ENCODE measurements at regions not wholly inside any gene's neighbourhood (a gene's known extent, or its start where the extent isn't known, plus 50 kb on each side); places are given as distances from the start of the nearest gene placed in this dataset.

DNA sequence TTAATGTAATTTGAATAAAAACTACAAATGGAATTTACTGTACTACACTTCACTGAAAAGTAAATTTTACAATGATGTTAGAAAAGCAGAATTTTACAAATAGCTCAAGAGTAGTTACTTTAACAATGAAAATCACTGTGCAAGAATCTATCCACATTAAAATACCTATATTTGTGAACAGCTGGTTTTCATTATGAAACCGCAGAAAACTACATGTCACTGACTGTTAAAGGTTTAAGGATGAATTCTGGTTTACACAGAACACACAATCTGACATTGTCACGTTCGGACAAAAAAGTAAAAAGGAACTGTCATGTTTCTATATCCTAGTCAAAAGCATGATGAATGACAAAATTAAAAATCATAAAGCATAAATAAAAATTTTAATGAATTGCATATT is 415.3 kb upstream of the PRKCQ start:
- CTCF ChIA-PET (ENCODE audit: low intra/inter-chr PET ratio, low total read pairs): no interaction called here

DNA sequence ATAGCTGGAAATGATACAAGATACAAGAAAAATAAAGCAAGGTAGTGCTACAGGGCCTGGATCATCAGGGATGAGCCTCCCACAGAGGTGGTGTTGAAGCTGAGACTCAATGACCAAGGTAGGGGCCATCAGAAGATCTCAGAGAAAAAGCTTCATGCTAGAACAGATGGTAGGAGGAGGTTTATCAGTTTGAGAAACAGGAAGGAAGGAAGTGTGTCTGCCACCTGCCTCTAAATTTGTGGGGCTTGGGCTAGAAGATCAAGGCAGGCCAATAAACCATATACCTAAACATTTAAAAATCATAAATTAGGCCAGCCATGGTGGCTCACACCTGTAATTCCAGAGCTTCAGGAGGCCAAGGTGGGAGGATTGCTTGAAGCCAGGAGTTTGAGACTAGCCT is 410.8 kb upstream of the PRKCQ start:
- in situ Hi-C loops (cut with HindIII; ENCODE audit: extremely low pct_ligation_motif_present, low pct_unique_long_range_greater_than_20kb): no loop called here
- Histone ChIP-seq H3K4me3 (replicated peaks in 1 of 3; ENCODE audit: insufficient read depth in 1 of 3, low read depth in 2 of 3, low read length in 3 of 3) (no peak overlapping the region), H3K27me3 (ENCODE audit: control insufficient read depth in 1 of 2, insufficient read depth in 2 of 2, low read length in 2 of 2) (peaks cover 0 to 3% of the 10 kb centered on the region in 2 experiments; a peak in 1 of 5 replicates), H3K36me3 (replicated peaks in 1 of 2; ENCODE audit: control insufficient read depth in 1 of 2, insufficient read depth in 2 of 2, low read length in 2 of 2) (no peaks in the 10 kb centered on the region), H3K4me2 (ENCODE audit: low read depth, low read length) (no peak overlapping the region), H3K9ac (ENCODE audit: insufficient read depth, low read depth, low read length) (no peak overlapping the region), H4K20me1 (ENCODE audit: insufficient read depth, low read length) (no peaks in the 10 kb centered on the region), H2AFZ (ENCODE audit: low read length) (no peak overlapping the region), H3K9me3 (ENCODE audit: low read length) (no peaks in the 10 kb centered on the region), H3K79me2 (ENCODE audit: insufficient read depth, low read length) (no peaks in the 10 kb centered on the region), H3K27ac (ENCODE audit: extremely low read length, insufficient read depth, low read length) (no peak overlapping the region), H3K4me1 (ENCODE audit: insufficient read depth, low read length) (no peaks in the 10 kb centered on the region)
- ChIA-PET POLR2A (no interaction called here), CTCF (ENCODE audit: low intra/inter-chr PET ratio, low total read pairs) (no interaction called here)
- DNase-seq (ENCODE audit: low spot score): no peak
- TF ChIP-seq MTF1 (CRISPR knock-in tag; IDR thresholded peaks at IDR 0.05) (no peak), MED1 (CRISPR knock-in tag; IDR thresholded peaks at IDR 0.05) (no peak), WIZ (CRISPR knock-in tag; IDR thresholded peaks at IDR 0.05) (no peak), AGO1 (IDR thresholded peaks at IDR 0.05; ENCODE audit: low read depth, low read length, poor library complexity, severe bottlenecking) (no peak), GATAD2A (CRISPR knock-in tag; IDR thresholded peaks at IDR 0.05) (no peak)
- TF ChIP-seq, protein P1, sequence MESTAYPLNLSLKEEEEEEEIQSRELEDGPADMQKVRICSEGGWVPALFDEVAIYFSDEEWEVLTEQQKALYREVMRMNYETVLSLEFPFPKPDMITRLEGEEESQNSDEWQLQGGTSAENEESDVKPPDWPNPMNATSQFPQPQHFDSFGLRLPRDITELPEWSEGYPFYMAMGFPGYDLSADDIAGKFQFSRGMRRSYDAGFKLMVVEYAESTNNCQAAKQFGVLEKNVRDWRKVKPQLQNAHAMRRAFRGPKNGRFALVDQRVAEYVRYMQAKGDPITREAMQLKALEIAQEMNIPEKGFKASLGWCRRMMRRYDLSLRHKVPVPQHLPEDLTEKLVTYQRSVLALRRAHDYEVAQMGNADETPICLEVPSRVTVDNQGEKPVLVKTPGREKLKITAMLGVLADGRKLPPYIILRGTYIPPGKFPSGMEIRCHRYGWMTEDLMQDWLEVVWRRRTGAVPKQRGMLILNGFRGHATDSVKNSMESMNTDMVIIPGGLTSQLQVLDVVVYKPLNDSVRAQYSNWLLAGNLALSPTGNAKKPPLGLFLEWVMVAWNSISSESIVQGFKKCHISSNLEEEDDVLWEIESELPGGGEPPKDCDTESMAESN (CRISPR knock-in tag; conservative IDR thresholded peaks at IDR 0.05): no peak
- no TSS peak for BruUV-seq (replicated peaks)
- no peak for ATAC-seq
- FAIRE-seq: no peak
- intact Hi-C loops (cut with micrococcal nuclease; ENCODE audit: unreplicated experiment): no loop called here

More for the DNA sequence above, 415.3 kb upstream of the PRKCQ start:
- in situ Hi-C loops (cut with HindIII; ENCODE audit: extremely low pct_ligation_motif_present, low pct_unique_long_range_greater_than_20kb) (no loop called here), intact Hi-C loops (cut with micrococcal nuclease; ENCODE audit: unreplicated experiment) (no loop called here)
- DNase-seq (ENCODE audit: low spot score) (no peak), ATAC-seq (no peak), FAIRE-seq (no peak)
- Histone ChIP-seq H3K27ac (ENCODE audit: extremely low read length, insufficient read depth, low read length) (no peak overlapping the region), H3K27me3 (ENCODE audit: control insufficient read depth in 1 of 2, insufficient read depth in 2 of 2, low read length in 2 of 2) (no peaks in the 10 kb centered on the region), H2AFZ (ENCODE audit: low read length) (no peak overlapping the region), H3K9me3 (ENCODE audit: low read length) (no peaks in the 10 kb centered on the region), H3K79me2 (ENCODE audit: insufficient read depth, low read length) (no peaks in the 10 kb centered on the region), H3K36me3 (replicated peaks in 1 of 2; ENCODE audit: control insufficient read depth in 1 of 2, insufficient read depth in 2 of 2, low read length in 2 of 2) (no peaks in the 10 kb centered on the region), H3K4me2 (ENCODE audit: low read depth, low read length) (no peak overlapping the region), H3K4me1 (ENCODE audit: insufficient read depth, low read length) (no peaks in the 10 kb centered on the region), H3K9ac (ENCODE audit: insufficient read depth, low read depth, low read length) (no peak overlapping the region), H4K20me1 (ENCODE audit: insufficient read depth, low read length) (no peaks in the 10 kb centered on the region), H3K4me3 (replicated peaks in 1 of 3; ENCODE audit: insufficient read depth in 1 of 3, low read depth in 2 of 3, low read length in 3 of 3) (no peak overlapping the region)
- 15% methylated on average over 3 of the region's 3 CpGs for WGBS (ENCODE audit: low lambda C conversion rate)
- TF ChIP-seq SNAPC2 (CRISPR knock-in tag; IDR thresholded peaks at IDR 0.05): no peak
- BruUV-seq (replicated peaks): no TSS peak
- POLR2A ChIA-PET: no interaction called here
